Peyer's patch (tissue), 4 donors: ENCODE measurements at regions not wholly inside any gene's neighbourhood (a gene's known extent, or its start where the extent isn't known, plus 50 kb on each side); places are given as distances from the start of the nearest gene placed in this dataset.

ENCODE experiments used
- CTCF ChIP-seq, 6 experiments: fragments of 450-650 bp in 4 of 6; fragments of 200-600 bp in 2 of 6; sonication (generic) in 1 of 6; IDR thresholded peaks; one replicate each; pipeline ENCODE4 v1.5.1; 2017 to 2019; ENCODE audit warnings: antibody characterized with exemption in 6 of 6, mild to moderate bottlenecking in 3 of 6, moderate library complexity in 1 of 6
- POLR2A ChIP-seq, 2 donors: fragments of 450-650 bp; IDR thresholded peaks; one replicate each; pipeline ENCODE4 v1.5.1; 2017; ENCODE audit warnings: antibody characterized with exemption in 2 of 2, mild to moderate bottlenecking in 2 of 2, moderate library complexity in 2 of 2

- no peak for TF ChIP-seq CTCF (IDR thresholded peaks at IDR 0.05)
- no peak for TF ChIP-seq POLR2A (IDR thresholded peaks at IDR 0.05)
Observed at GRCh38 chr2:3930246-3930645, 226.9 kb downstream of the DCDC2C start.
